ENCODE measurements at regions not wholly inside any gene's neighbourhood (a gene's known extent, or its start where the extent isn't known, plus 50 kb on each side); places are given as distances from the start of the nearest gene placed in this dataset.

- TF ChIP-seq POLR2AphosphoS5 (IDR thresholded peaks at IDR 0.05; ENCODE audit: low read depth, low read length) (no peak), REST (IDR thresholded peaks at IDR 0.05; ENCODE audit: insufficient read depth in 1 of 2, low read depth in 2 of 2, low read length in 1 of 2) (no peak), CTCF (IDR thresholded peaks at IDR 0.05) (no peak), TCF7L2 (IDR thresholded peaks at IDR 0.05; ENCODE audit: low read depth, low read length) (no peak)
Observed at GRCh38 chr2:144937910-144938709, 418.2 kb upstream of the ZEB2 start.
